Bronchial epithelial cell (primary cell): ENCODE measurements at regions not wholly inside any gene's neighbourhood (a gene's known extent, or its start where the extent isn't known, plus 50 kb on each side); places are given as distances from the start of the nearest gene placed in this dataset.
"Not testable (repeated sequence)": the region's sequence is repeated elsewhere in the genome, so short reads cannot be mapped to it uniquely, and the experiment has no call there.

Source experiments
- DNase-seq: peaks from one replicate; pipeline ENCODE4 v3.0.0-alpha.2; 2010; ENCODE audit warnings: low read depth
- FAIRE-seq: peaks from 2 replicates; lab custom pipeline; 2011; peaks lifted over from hg19 to GRCh38; lab: Jason Lieb, UNC
- H3K27me3 ChIP-seq: 2 replicates; pipeline ENCODE4 v1.5.1; 2011; ENCODE audit warnings: low read length; ENCODE audit not compliant: control insufficient read depth, insufficient read depth
- H3K36me3 ChIP-seq: 2 replicates; pipeline ENCODE4 v1.5.1; 2011; ENCODE audit warnings: low read length; ENCODE audit not compliant: control insufficient read depth, insufficient read depth
- H3K4me3 ChIP-seq: 2 replicates; pipeline ENCODE4 v1.5.1; 2011; ENCODE audit warnings: mild to moderate bottlenecking, low read depth, low read length, control low read depth
- CTCF ChIP-seq: IDR thresholded peaks from 2 replicates; pipeline ENCODE4 v1.5.1; 2011; ENCODE audit warnings: mild to moderate bottlenecking, moderate library complexity, low read length, control low read depth, inconsistent platforms; ENCODE audit not compliant: insufficient read depth, severe bottlenecking

- Histone ChIP-seq H3K27me3 (no peaks in the 10 kb centered on the region), H3K36me3 (no peaks in the 10 kb centered on the region), H3K4me3 (no peak overlapping the region)
- peak; percentile 65 for TF ChIP-seq CTCF
- DNase-seq (peak; percentile 47), FAIRE-seq (peak; percentile 66)
Measured at GRCh38 chr13:83780227-83780626, 102.0 kb downstream of the SLITRK1 start.

- H3K36me3 ChIP-seq: no peaks in the 10 kb centered on the region
- no peak overlapping the region for H3K4me3 ChIP-seq
- no peak for FAIRE-seq
- no peak for DNase-seq
- TF ChIP-seq CTCF: no peak
- H3K27me3 ChIP-seq: no peaks in the 10 kb centered on the region
Measured at GRCh38 chr13:83773961-83774360, 108.3 kb downstream of the SLITRK1 start.

GRCh38 chr13:83765796-83766195 is 116.5 kb downstream of the SLITRK1 start:
- TF ChIP-seq CTCF: no peak
- Histone ChIP-seq H3K36me3 (no peaks in the 10 kb centered on the region), H3K4me3 (no peak overlapping the region), H3K27me3 (no peaks in the 10 kb centered on the region)
- FAIRE-seq (no peak), DNase-seq (no peak)

- DNase-seq (no peak), FAIRE-seq (no peak)
- TF ChIP-seq CTCF: no peak
- H3K27me3 ChIP-seq: no peaks in the 10 kb centered on the region
- H3K36me3 ChIP-seq: no peaks in the 10 kb centered on the region
- no peak overlapping the region for H3K4me3 ChIP-seq
Measured at GRCh38 chr13:83761631-83762030, 120.6 kb downstream of the SLITRK1 start.

GRCh38 chr13:83755210-83755609 is 127.1 kb downstream of the SLITRK1 start:
- H3K4me3 ChIP-seq, FAIRE-seq, H3K27me3 ChIP-seq, DNase-seq, H3K36me3 ChIP-seq: not testable (repeated sequence)

GRCh38 chr13:83753912-83754624 is 128.2 kb downstream of the SLITRK1 start:
- peak; percentile 48 for DNase-seq
- no peak for FAIRE-seq

More at GRCh38 chr13:83753912-83754624, 128.2 kb downstream of the SLITRK1 start:
- H3K4me3 ChIP-seq: no peak overlapping the region
- H3K27me3 ChIP-seq: no peaks in the 10 kb centered on the region
- TF ChIP-seq CTCF: no peak
- H3K36me3 ChIP-seq: no peaks in the 10 kb centered on the region
